Globus pallidus (tissue), 1 donor: ENCODE measurements at regions not wholly inside any gene's neighbourhood (a gene's known extent, or its start where the extent isn't known, plus 50 kb on each side); places are given as distances from the start of the nearest gene placed in this dataset.

Experiments used
- DNase-seq: peaks from one replicate; pipeline ENCODE4 v3.0.0-alpha.2; 2015; ENCODE audit warnings: low spot score

DNA sequence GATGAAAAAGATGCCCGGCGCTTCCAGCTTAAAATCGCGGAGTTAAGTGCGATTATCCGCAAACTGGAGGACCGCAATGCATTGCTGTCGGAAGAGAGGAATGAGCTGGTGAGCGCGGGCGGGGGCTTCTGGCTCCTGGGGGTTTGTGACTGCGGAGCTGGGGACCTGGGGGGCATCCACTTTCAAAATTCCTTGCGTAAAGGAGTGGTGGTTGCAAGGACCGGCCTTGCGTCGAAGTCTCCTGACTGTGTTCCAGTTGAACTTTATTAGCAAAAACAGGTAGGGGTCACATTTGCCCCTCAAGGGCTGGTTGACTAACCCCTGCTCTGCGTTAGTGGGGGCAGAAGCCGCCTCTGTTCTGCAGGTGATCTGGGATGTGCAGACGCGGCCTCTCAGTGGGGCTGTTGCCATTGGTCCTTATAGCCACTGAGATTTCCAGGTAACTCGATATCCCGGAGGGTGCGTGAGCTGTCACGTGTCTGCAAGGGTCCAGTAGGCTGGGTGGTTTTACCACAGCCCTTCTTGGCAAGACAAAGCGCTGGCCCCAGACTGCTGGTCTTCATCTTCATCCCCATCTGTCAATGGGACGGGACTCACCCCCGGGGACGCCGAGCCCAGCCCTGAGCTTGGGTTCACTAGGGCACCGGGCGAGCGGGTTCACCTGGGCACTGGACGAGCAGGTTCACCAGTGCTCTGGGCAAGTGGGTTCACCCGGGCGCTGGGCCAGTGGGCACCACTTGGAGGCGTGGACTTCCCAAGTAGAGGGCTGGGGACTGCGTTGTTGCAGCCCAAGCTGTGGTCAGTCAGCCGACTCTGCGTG is 51.5 kb upstream of the DPYSL4 start:
- DNase-seq: no peak

DNA sequence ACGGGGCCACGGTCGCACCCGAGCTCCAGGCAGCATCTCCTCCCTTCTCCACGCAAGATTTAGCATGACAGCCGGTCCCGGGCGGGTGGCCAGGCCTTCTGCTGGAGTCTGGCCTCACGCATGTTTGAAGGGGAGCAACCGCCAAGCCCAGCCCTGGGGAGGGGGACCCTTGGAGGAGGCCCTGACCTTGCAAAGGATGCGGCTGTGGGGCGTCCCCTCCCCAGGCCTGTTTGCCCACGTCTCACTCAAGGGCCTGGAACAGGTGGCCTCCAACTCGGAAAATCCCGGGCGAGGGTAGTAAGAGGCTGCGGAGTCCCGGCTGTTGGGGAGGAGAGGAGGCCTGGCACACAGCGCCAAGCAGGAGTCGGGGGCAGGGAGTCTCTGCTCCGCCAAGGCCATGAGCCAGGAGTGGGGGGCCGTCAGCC is 50.6 kb upstream of the DPYSL4 start:
- DNase-seq: no peak

GRCh38 chr10:132136689-132137088 is 50.1 kb upstream of the DPYSL4 start:
- DNase-seq: no peak
